CD4-positive, alpha-beta T cell (primary cell): ENCODE measurements at regions not wholly inside any gene's neighbourhood (a gene's known extent, or its start where the extent isn't known, plus 50 kb on each side); places are given as distances from the start of the nearest gene placed in this dataset.

Source experiments
- ATAC-seq: fragments of 200-7000 bp; cut with Tn5 transposase; one replicate; pipeline ENCODE4 v1.10.0; 2022; ENCODE audit warnings: mild to moderate bottlenecking; ENCODE audit not compliant: poor library complexity
- CTCF ChIA-PET: fragments of 350-600 bp; sonication (Branson Sonifier 250); formaldehyde crosslinking; loops from one replicate; lab custom pipeline; 2021; ENCODE audit warnings: antibody characterized with exemption, inconsistent platforms; lab: Charles Lee
- POLR2A ChIA-PET: fragments of 350-600 bp; sonication (Branson Sonifier 250); formaldehyde crosslinking; loops from one replicate; lab custom pipeline; 2021; ENCODE audit warnings: antibody characterized with exemption, inconsistent platforms; lab: Charles Lee
- DNase-seq, 14 experiments: peaks; one replicate each; pipeline ENCODE4 v3.0.0-alpha.2; 2013 to 2020; ENCODE audit warnings: mixed read lengths in 2 of 14
- H3K27ac ChIP-seq, 2 donors: one replicate each; pipeline versions ENCODE4 v1.5.1 to v1.7.0; 2013; ENCODE audit warnings: low read length in 2 of 2, low read depth in 1 of 2, mild to moderate bottlenecking in 1 of 2
- H3K27me3 ChIP-seq, 2 experiments: 1 replicate in 1 of 2; 2 replicates in 1 of 2; pipeline versions ENCODE4 v1.6.1 to v1.7.0; 2013; ENCODE audit warnings: low read length in 2 of 2, control low read depth in 1 of 2, mild to moderate bottlenecking in 1 of 2, moderate library complexity in 1 of 2; ENCODE audit not compliant: insufficient read depth in 2 of 2, control insufficient read depth in 1 of 2
- H3K36me3 ChIP-seq: one replicate; pipeline ENCODE4 v1.6.1; 2013; ENCODE audit warnings: low read length, control low read depth; ENCODE audit not compliant: insufficient read depth
- H3K4me1 ChIP-seq: one replicate; pipeline ENCODE4 v1.6.1; 2013; ENCODE audit warnings: low read length, control low read depth; ENCODE audit not compliant: insufficient read depth
- H3K4me3 ChIP-seq: one replicate; pipeline ENCODE4 v1.5.1; 2013; ENCODE audit warnings: mild to moderate bottlenecking, low read length, moderate library complexity
- H3K9me3 ChIP-seq, 2 experiments: 1 replicate in 1 of 2; 2 replicates in 1 of 2; pipeline versions ENCODE4 v1.6.1 to v1.7.0; 2013; ENCODE audit warnings: low read length in 2 of 2, mild to moderate bottlenecking in 2 of 2, control low read depth in 1 of 2, moderate library complexity in 1 of 2; ENCODE audit not compliant: control insufficient read depth in 1 of 2, insufficient read depth in 1 of 2
- H3K27ac Mint-ChIP-seq: one replicate; pipeline ENCODE4 v1.8.0; 2020; ENCODE audit warnings: mixed read lengths
- H3K27me3 Mint-ChIP-seq: one replicate; pipeline ENCODE4 v1.8.0; 2021; ENCODE audit warnings: mixed read lengths
- H3K36me3 Mint-ChIP-seq: one replicate; pipeline ENCODE4 v1.8.0; 2021; ENCODE audit warnings: low read depth, mixed read lengths
- H3K4me1 Mint-ChIP-seq: one replicate; pipeline ENCODE4 v1.8.0; 2021; ENCODE audit warnings: low read depth, mixed read lengths
- H3K4me3 Mint-ChIP-seq: one replicate; pipeline ENCODE4 v1.8.0; 2020; ENCODE audit warnings: mild to moderate bottlenecking, mixed read lengths
- H3K9me3 Mint-ChIP-seq: one replicate; pipeline ENCODE4 v1.8.0; 2020; ENCODE audit warnings: mixed read lengths
- CTCF ChIP-seq: fragments of 200-600 bp; IDR thresholded peaks from one replicate; pipeline ENCODE4 v1.8.0; 2022; ENCODE audit warnings: antibody characterized with exemption, mild to moderate bottlenecking
- intact Hi-C, 2 experiments: fragments of 100-400 bp; cut with DNase I in 1 of 2; cut with micrococcal nuclease in 1 of 2; formaldehyde crosslinking; loops; one replicate each; pipeline versions ENCODE4 v1.15.1 to v1.9.0; 2023 to 2025; cut with DNase I, micrococcal nuclease

GRCh38 chrX:128931071-128931470 lies 592.2 kb downstream of the SMARCA1 start:
- Histone ChIP-seq H3K27ac (no peak overlapping the region), H3K36me3 (no peaks in the 10 kb centered on the region), H3K9me3 (no peaks in the 10 kb centered on the region), H3K4me3 (no peak overlapping the region), H3K27me3 (no peaks in the 10 kb centered on the region), H3K4me1 (no peaks in the 10 kb centered on the region)
- Mint-ChIP-seq H3K4me3 (no peak overlapping the region), H3K9me3 (peaks cover 3% of the 10 kb centered on the region), H3K36me3 (no peaks in the 10 kb centered on the region), H3K27me3 (no peaks in the 10 kb centered on the region), H3K4me1 (no peaks in the 10 kb centered on the region), H3K27ac (no peak overlapping the region)
- ChIA-PET CTCF (no interaction called here), POLR2A (no interaction called here)
- DNase-seq (no peak), ATAC-seq (no peak)
- intact Hi-C loops: no loop called here
- no peak for TF ChIP-seq CTCF

- H3K9me3 ChIP-seq: no peaks in the 10 kb centered on the region
- no peaks in the 10 kb centered on the region for H3K27me3 Mint-ChIP-seq
- DNase-seq (no peak), ATAC-seq (no peak)
- no peaks in the 10 kb centered on the region for H3K27me3 ChIP-seq
- no peak overlapping the region for H3K27ac Mint-ChIP-seq
- H3K9me3 Mint-ChIP-seq: peaks cover 3% of the 10 kb centered on the region
- intact Hi-C loops: no loop called here
- no peaks in the 10 kb centered on the region for H3K4me1 ChIP-seq
- H3K36me3 ChIP-seq: no peaks in the 10 kb centered on the region
- H3K36me3 Mint-ChIP-seq: no peaks in the 10 kb centered on the region
- H3K4me3 Mint-ChIP-seq: no peak overlapping the region
- POLR2A ChIA-PET: no interaction called here
- no peak for TF ChIP-seq CTCF
- no peak overlapping the region for H3K4me3 ChIP-seq
- no peak overlapping the region for H3K27ac ChIP-seq
- CTCF ChIA-PET: no interaction called here
- no peaks in the 10 kb centered on the region for H3K4me1 Mint-ChIP-seq
These were observed 593.8 kb downstream of the SMARCA1 start for GRCh38 chrX:128929271-128930057.

- Histone ChIP-seq H3K4me3 (no peak overlapping the region), H3K36me3 (no peaks in the 10 kb centered on the region), H3K27me3 (no peaks in the 10 kb centered on the region), H3K9me3 (no peaks in the 10 kb centered on the region), H3K4me1 (no peaks in the 10 kb centered on the region), H3K27ac (no peak overlapping the region)
- Mint-ChIP-seq H3K9me3 (peaks cover 3% of the 10 kb centered on the region), H3K36me3 (no peaks in the 10 kb centered on the region), H3K27me3 (no peaks in the 10 kb centered on the region), H3K4me1 (no peaks in the 10 kb centered on the region), H3K27ac (no peak overlapping the region), H3K4me3 (no peak overlapping the region)
- DNase-seq: no peak
- intact Hi-C loops: no loop called here
- CTCF ChIA-PET: no interaction called here
- no peak for ATAC-seq
- POLR2A ChIA-PET: no interaction called here
- TF ChIP-seq CTCF: no peak
These were observed 594.7 kb downstream of the SMARCA1 start for GRCh38 chrX:128928636-128929035.
